ENCODE measurements at regions not wholly inside any gene's neighbourhood (a gene's known extent, or its start where the extent isn't known, plus 50 kb on each side); places are given as distances from the start of the nearest gene placed in this dataset.

- TF ChIP-seq CTCF (conservative IDR thresholded peaks at IDR 0.05; ENCODE audit: low read length) (no peak), EZH2phosphoT487 (IDR thresholded peaks at IDR 0.05; ENCODE audit: borderline replicate concordance) (no peak)
- no peaks in the 10 kb centered on the region for H3K9me3 ChIP-seq (ENCODE audit: insufficient read depth, low read depth, low read length)
- no peaks in the 10 kb centered on the region for H3K4me1 ChIP-seq (ENCODE audit: insufficient read depth, low read length, poor library complexity, severe bottlenecking)
- H3K9me2 ChIP-seq (replicated peaks; ENCODE audit: low read depth, low read length), result no peaks in the 10 kb centered on the region
- H3K4me3 ChIP-seq (ENCODE audit: low read length, poor library complexity, severe bottlenecking), result no peak overlapping the region
- H3K9ac ChIP-seq (ENCODE audit: low read depth, low read length, poor library complexity, severe bottlenecking), result no peak overlapping the region
- H3F3A ChIP-seq (ENCODE audit: low read depth), result no peaks in the 10 kb centered on the region
- H3K79me2 ChIP-seq (ENCODE audit: insufficient read depth, low read length), result no peaks in the 10 kb centered on the region
- H3K36me3 ChIP-seq (ENCODE audit: insufficient read depth, low read length), result no peaks in the 10 kb centered on the region
- no peaks in the 10 kb centered on the region for H3K27me3 ChIP-seq (ENCODE audit: insufficient read depth, low read length, poor library complexity, severe bottlenecking)
- no peak overlapping the region for H2AFZ ChIP-seq (ENCODE audit: low read length)
- H4K20me1 ChIP-seq (ENCODE audit: insufficient read depth, low read length, poor library complexity, severe bottlenecking), result no peaks in the 10 kb centered on the region
- H3K4me2 ChIP-seq (ENCODE audit: low read depth, low read length, poor library complexity, severe bottlenecking), result no peak overlapping the region
These were observed 185.5 kb downstream of the PHLDA1 start for GRCh38 chr12:75846102-75846501.

GRCh38 chr12:75844985-75845384 lies 186.6 kb downstream of the PHLDA1 start:
- Histone ChIP-seq H4K20me1 (ENCODE audit: insufficient read depth, low read length, poor library complexity, severe bottlenecking) (no peaks in the 10 kb centered on the region), H3K9ac (ENCODE audit: low read depth, low read length, poor library complexity, severe bottlenecking) (no peak overlapping the region), H3K9me2 (replicated peaks; ENCODE audit: low read depth, low read length) (no peaks in the 10 kb centered on the region), H3K9me3 (ENCODE audit: insufficient read depth, low read depth, low read length) (no peaks in the 10 kb centered on the region), H3K79me2 (ENCODE audit: insufficient read depth, low read length) (no peaks in the 10 kb centered on the region), H3K27me3 (ENCODE audit: insufficient read depth, low read length, poor library complexity, severe bottlenecking) (no peaks in the 10 kb centered on the region), H3K4me3 (ENCODE audit: low read length, poor library complexity, severe bottlenecking) (no peak overlapping the region), H3K4me1 (ENCODE audit: insufficient read depth, low read length, poor library complexity, severe bottlenecking) (no peaks in the 10 kb centered on the region), H3F3A (ENCODE audit: low read depth) (no peaks in the 10 kb centered on the region), H3K4me2 (ENCODE audit: low read depth, low read length, poor library complexity, severe bottlenecking) (no peak overlapping the region), H2AFZ (ENCODE audit: low read length) (no peak overlapping the region), H3K36me3 (ENCODE audit: insufficient read depth, low read length) (no peaks in the 10 kb centered on the region)
- TF ChIP-seq CTCF (conservative IDR thresholded peaks at IDR 0.05; ENCODE audit: low read length), result no peak
- TF ChIP-seq EZH2phosphoT487 (IDR thresholded peaks at IDR 0.05; ENCODE audit: borderline replicate concordance), result no peak

GRCh38 chr12:75844049-75844770 lies 187.4 kb downstream of the PHLDA1 start:
- Histone ChIP-seq H3F3A (ENCODE audit: low read depth) (no peaks in the 10 kb centered on the region), H2AFZ (ENCODE audit: low read length) (no peak overlapping the region), H3K9ac (ENCODE audit: low read depth, low read length, poor library complexity, severe bottlenecking) (no peak overlapping the region), H3K79me2 (ENCODE audit: insufficient read depth, low read length) (no peaks in the 10 kb centered on the region), H3K36me3 (ENCODE audit: insufficient read depth, low read length) (no peaks in the 10 kb centered on the region), H3K27me3 (ENCODE audit: insufficient read depth, low read length, poor library complexity, severe bottlenecking) (no peaks in the 10 kb centered on the region), H4K20me1 (ENCODE audit: insufficient read depth, low read length, poor library complexity, severe bottlenecking) (no peaks in the 10 kb centered on the region), H3K4me1 (ENCODE audit: insufficient read depth, low read length, poor library complexity, severe bottlenecking) (no peaks in the 10 kb centered on the region), H3K4me2 (ENCODE audit: low read depth, low read length, poor library complexity, severe bottlenecking) (no peak overlapping the region), H3K4me3 (ENCODE audit: low read length, poor library complexity, severe bottlenecking) (no peak overlapping the region), H3K9me2 (replicated peaks; ENCODE audit: low read depth, low read length) (no peaks in the 10 kb centered on the region), H3K9me3 (ENCODE audit: insufficient read depth, low read depth, low read length) (no peaks in the 10 kb centered on the region)
- TF ChIP-seq EZH2phosphoT487 (IDR thresholded peaks at IDR 0.05; ENCODE audit: borderline replicate concordance) (no peak), CTCF (conservative IDR thresholded peaks at IDR 0.05; ENCODE audit: low read length) (no peak)

All from Loucy (cell line).